DMS 273 (cell line): ENCODE measurements at regions not wholly inside any gene's neighbourhood (a gene's known extent, or its start where the extent isn't known, plus 50 kb on each side); places are given as distances from the start of the nearest gene placed in this dataset.

ENCODE experiments used
- DNase-seq: peaks from one replicate; lab custom pipeline; 2025; ENCODE audit not compliant: unreplicated experiment; lab: John Stamatoyannopoulos, UW

GRCh38 chr18:60662491-60662890 is 289.9 kb upstream of the MC4R start:
- DNase-seq: no peak

- DNase-seq: no peak
Measured at GRCh38 chr18:60663060-60663989, 290.8 kb upstream of the MC4R start.

- no peak for DNase-seq
Measured at GRCh38 chr18:60664736-60665135, 292.2 kb upstream of the MC4R start.

- no peak for DNase-seq
Measured at GRCh38 chr18:60667016-60667415, 294.4 kb upstream of the MC4R start.

GRCh38 chr18:60668583-60668982 is 296.0 kb upstream of the MC4R start:
- DNase-seq: no peak

GRCh38 chr18:60669938-60670337 is 297.4 kb upstream of the MC4R start:
- no peak for DNase-seq

- no peak for DNase-seq
Measured at GRCh38 chr18:60671021-60671420, 298.4 kb upstream of the MC4R start.

GRCh38 chr18:60675126-60675525 is 302.6 kb upstream of the MC4R start:
- no peak for DNase-seq

GRCh38 chr18:60675801-60676200 is 303.2 kb upstream of the MC4R start:
- peak; percentile 11 for DNase-seq

- peak; percentile 5 for DNase-seq
Measured at GRCh38 chr18:60676815-60677214, 304.2 kb upstream of the MC4R start.

- DNase-seq: peak; percentile 38
Measured at GRCh38 chr18:60684843-60685513, 312.4 kb upstream of the MC4R start.

GRCh38 chr18:60686142-60686541 is 313.6 kb upstream of the MC4R start:
- no peak for DNase-seq

- no peak for DNase-seq
Measured at GRCh38 chr18:60691061-60691460, 318.5 kb upstream of the MC4R start.

- DNase-seq: no peak
Measured at GRCh38 chr18:60693426-60693825, 320.9 kb upstream of the MC4R start.

- DNase-seq: no peak
Measured at GRCh38 chr18:60698901-60699300, 326.3 kb upstream of the MC4R start.

GRCh38 chr18:60722742-60723141 is 350.2 kb upstream of the MC4R start:
- no peak for DNase-seq

- DNase-seq: no peak
Measured at GRCh38 chr18:60732143-60732542, 359.6 kb upstream of the MC4R start.

- no peak for DNase-seq
Measured at GRCh38 chr18:60739212-60739611, 366.6 kb upstream of the MC4R start.

GRCh38 chr18:60740313-60740712 is 367.7 kb upstream of the MC4R start:
- DNase-seq: no peak

- DNase-seq: no peak
Measured at GRCh38 chr18:60746491-60746890, 373.9 kb upstream of the MC4R start.

GRCh38 chr18:60746919-60747318 is 374.3 kb upstream of the MC4R start:
- no peak for DNase-seq

GRCh38 chr18:60753753-60754152 is 381.2 kb upstream of the MC4R start:
- DNase-seq: no peak
